ENCODE measurements at regions not wholly inside any gene's neighbourhood (a gene's known extent, or its start where the extent isn't known, plus 50 kb on each side); places are given as distances from the start of the nearest gene placed in this dataset.

DNA sequence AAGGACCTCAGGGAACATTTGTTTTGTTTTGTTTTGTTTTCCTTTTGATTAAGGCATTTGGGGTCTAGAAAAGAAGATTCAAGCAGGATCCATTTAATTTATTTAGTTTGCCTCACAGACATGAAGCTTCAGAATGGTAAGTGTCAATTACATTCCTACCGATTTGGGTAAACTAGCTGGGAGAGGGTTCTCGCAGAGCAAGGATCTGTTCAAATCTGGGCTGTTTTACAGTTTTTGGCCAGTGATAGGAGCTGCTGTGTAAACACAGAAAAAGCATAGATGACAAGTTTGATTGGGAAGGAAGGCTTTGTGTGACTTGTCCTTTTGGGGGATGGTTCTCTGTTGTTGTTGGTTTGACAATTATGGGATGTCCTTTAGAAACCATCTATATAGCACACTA is 470.3 kb upstream of the WWC1 start:
- DNase-seq (ENCODE audit: low spot score): no peak
- TF ChIP-seq, protein P1, sequence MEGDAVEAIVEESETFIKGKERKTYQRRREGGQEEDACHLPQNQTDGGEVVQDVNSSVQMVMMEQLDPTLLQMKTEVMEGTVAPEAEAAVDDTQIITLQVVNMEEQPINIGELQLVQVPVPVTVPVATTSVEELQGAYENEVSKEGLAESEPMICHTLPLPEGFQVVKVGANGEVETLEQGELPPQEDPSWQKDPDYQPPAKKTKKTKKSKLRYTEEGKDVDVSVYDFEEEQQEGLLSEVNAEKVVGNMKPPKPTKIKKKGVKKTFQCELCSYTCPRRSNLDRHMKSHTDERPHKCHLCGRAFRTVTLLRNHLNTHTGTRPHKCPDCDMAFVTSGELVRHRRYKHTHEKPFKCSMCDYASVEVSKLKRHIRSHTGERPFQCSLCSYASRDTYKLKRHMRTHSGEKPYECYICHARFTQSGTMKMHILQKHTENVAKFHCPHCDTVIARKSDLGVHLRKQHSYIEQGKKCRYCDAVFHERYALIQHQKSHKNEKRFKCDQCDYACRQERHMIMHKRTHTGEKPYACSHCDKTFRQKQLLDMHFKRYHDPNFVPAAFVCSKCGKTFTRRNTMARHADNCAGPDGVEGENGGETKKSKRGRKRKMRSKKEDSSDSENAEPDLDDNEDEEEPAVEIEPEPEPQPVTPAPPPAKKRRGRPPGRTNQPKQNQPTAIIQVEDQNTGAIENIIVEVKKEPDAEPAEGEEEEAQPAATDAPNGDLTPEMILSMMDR (IDR thresholded peaks at IDR 0.05; ENCODE audit: extremely low read depth, insufficient read depth, missing control alignments): no peak
- in situ Hi-C loops (cut with MboI; ENCODE audit: low pct_unique_long_range_greater_than_20kb, low sequenced_read_pairs, unreplicated experiment): no loop called here

DNA sequence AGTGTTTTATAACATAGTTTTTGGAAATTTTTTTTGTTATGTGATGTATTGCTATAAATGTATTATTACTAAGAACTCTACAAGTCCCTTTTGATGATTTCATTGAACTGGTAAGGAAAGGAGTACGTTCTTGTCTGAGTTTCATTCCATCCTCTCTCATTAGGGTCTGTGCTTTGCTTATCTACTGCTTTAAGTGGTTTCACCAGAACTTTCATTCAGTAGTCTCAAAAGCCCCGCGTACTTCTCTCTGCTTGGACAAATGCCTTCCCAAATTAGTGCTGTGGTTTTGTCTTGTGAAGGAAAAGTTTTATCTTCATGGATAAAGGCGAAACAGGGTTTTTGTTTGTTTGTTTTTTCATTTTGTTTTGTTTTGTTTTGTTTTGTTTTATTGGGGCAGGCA is 469.8 kb upstream of the WWC1 start:
- in situ Hi-C loops (cut with MboI; ENCODE audit: low pct_unique_long_range_greater_than_20kb, low sequenced_read_pairs, unreplicated experiment): no loop called here
- DNase-seq (ENCODE audit: low spot score): no peak
- TF ChIP-seq, protein P1 (IDR thresholded peaks at IDR 0.05; ENCODE audit: extremely low read depth, insufficient read depth, missing control alignments): no peak

DNA sequence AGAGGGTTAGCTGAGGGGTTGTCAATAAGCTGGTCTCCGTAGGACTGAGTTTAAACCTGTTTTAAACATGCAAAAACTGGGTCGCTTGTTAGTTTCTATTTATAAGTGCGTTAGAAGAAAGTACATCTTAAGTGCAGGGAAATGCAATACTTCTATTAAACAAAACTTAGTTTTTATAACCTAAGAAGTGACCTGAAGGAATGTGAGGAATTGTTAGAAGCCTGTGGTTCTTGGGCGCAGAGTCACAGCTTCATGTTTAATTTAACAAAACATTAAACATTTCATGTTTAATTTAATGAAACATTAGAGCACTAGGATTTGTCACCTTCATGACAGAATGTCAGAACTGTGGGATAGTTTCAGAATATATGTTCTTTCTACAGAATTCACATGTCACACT is 469.2 kb upstream of the WWC1 start:
- no peak for DNase-seq (ENCODE audit: low spot score)
- TF ChIP-seq, protein P1 (IDR thresholded peaks at IDR 0.05; ENCODE audit: extremely low read depth, insufficient read depth, missing control alignments): no peak
- in situ Hi-C loops (cut with MboI; ENCODE audit: low pct_unique_long_range_greater_than_20kb, low sequenced_read_pairs, unreplicated experiment): no loop called here

DNA sequence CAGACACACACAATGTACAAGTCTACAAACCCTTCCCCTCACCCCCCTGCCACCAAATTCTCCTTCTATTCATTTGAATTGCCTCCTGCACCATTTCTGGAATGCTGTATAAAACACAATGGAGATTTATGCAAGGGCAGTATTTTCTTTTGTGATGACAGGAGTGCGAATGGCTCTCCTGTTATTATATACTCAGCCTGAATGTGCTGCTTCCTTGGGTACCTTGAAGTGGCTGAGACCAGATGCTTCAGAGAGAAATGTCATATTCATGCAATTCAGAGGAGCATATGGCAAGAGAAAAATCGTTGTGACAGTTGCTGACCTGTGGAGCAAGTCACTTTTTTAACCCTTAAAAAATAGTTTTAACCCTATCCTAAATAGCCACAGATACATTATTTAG is 468.0 kb upstream of the WWC1 start:
- TF ChIP-seq, protein P1 (IDR thresholded peaks at IDR 0.05; ENCODE audit: extremely low read depth, insufficient read depth, missing control alignments): no peak
- in situ Hi-C loops (cut with MboI; ENCODE audit: low pct_unique_long_range_greater_than_20kb, low sequenced_read_pairs, unreplicated experiment): no loop called here
- no peak for DNase-seq (ENCODE audit: low spot score)

DNA sequence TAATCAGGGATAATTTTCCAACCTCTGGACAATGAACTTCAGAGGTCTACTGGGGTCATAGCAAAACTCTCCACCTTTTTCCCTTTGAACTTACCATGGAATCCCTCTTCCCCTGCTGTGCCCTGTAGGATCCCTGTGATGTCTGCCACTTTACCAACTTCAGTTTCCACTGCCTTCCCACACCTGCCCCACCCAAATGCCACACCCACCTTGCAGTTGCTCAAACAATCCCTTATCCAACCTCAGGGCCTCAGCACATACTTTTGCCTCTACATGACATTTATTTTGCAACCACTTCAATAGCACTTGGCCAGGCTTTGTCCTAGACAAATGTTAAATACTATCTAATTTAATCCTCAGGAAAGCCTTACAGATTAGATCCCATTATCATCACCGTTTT is 463.7 kb upstream of the WWC1 start:
- in situ Hi-C loops (cut with MboI; ENCODE audit: low pct_unique_long_range_greater_than_20kb, low sequenced_read_pairs, unreplicated experiment): no loop called here
- DNase-seq (ENCODE audit: low spot score): no peak

DNA sequence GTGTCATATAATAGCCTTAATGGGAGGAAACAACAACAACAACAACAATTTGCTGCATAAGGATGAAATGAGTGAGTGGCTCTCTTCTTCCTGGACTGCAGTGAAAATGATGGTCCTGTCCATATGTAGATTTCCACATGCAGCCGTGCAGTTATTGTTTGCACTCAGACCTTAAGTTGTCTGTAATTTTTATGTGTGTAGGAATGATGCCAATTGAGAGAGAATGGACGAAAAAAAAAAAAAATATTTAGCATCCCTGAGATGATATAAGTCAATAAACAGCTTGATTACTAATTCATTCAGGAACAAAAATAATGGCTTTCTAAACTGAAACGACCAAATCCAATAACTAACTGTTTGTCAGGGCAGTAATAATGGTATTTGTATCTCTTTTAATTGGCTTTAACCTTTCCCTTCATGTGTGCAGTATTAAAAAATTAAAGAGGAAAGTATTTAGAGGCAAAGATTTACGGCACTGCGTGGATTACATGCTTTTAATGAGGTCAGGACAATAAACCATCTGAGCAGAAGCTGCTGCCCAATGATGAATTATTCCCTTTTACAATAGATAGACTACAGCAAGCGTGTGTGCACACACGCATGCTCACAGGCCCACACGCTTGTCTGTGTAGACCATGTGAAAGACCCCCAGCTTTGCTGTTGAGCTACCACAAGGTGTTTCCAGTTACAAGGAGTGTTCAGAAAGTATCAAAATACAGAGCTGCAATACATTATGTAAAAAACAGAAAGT is 459.5 kb upstream of the WWC1 start:
- DNase-seq (ENCODE audit: low spot score): no peak
- in situ Hi-C loops (cut with MboI; ENCODE audit: low pct_unique_long_range_greater_than_20kb, low sequenced_read_pairs, unreplicated experiment): no loop called here
- TF ChIP-seq, protein P1 (IDR thresholded peaks at IDR 0.05; ENCODE audit: extremely low read depth, insufficient read depth, missing control alignments): no peak

More for the DNA sequence above, 463.7 kb upstream of the WWC1 start:
- TF ChIP-seq, protein P1 (IDR thresholded peaks at IDR 0.05; ENCODE audit: extremely low read depth, insufficient read depth, missing control alignments): no peak
